Upper lobe of right lung (tissue), 1 donor: ENCODE measurements at regions not wholly inside any gene's neighbourhood (a gene's known extent, or its start where the extent isn't known, plus 50 kb on each side); places are given as distances from the start of the nearest gene placed in this dataset.
A peak's percentile ranks its signal among the peaks of the same experiment; 100 is the strongest.

ENCODE experiments used
- ATAC-seq: fragments of 200-7000 bp; cut with Tn5 transposase; one replicate; pipeline ENCODE4 v1.9.1; 2020; ENCODE audit warnings: mild to moderate bottlenecking, moderate library complexity
- DNase-seq: peaks from one replicate; pipeline ENCODE4 v3.0.0-alpha.2; 2020
- H3K27ac ChIP-seq: fragments of 200-600 bp; one replicate; pipeline ENCODE4 v1.8.0; 2022
- H3K27me3 ChIP-seq: fragments of 200-600 bp; one replicate; pipeline ENCODE4 v1.8.0; 2022; ENCODE audit warnings: mild to moderate bottlenecking
- H3K36me3 ChIP-seq: fragments of 200-600 bp; one replicate; pipeline ENCODE4 v1.8.0; 2022
- H3K4me1 ChIP-seq: fragments of 200-600 bp; one replicate; pipeline ENCODE4 v1.8.0; 2022
- H3K4me3 ChIP-seq: fragments of 200-600 bp; one replicate; pipeline ENCODE4 v1.8.0; 2022; ENCODE audit warnings: mild to moderate bottlenecking
- H3K9me3 ChIP-seq: fragments of 200-600 bp; one replicate; pipeline ENCODE4 v1.8.0; 2022
- CTCF ChIP-seq: fragments of 200-600 bp; IDR thresholded peaks from one replicate; pipeline ENCODE4 v1.8.0; 2022; ENCODE audit warnings: antibody characterized with exemption
- intact Hi-C: fragments of 100-400 bp; cut with DNase I; formaldehyde crosslinking; loops from one replicate; pipeline ENCODE4 v1.11.0; 2022
- donor health status: DM: no; HTN: yes; CAD: no; lungs with severe emphysema.

DNA sequence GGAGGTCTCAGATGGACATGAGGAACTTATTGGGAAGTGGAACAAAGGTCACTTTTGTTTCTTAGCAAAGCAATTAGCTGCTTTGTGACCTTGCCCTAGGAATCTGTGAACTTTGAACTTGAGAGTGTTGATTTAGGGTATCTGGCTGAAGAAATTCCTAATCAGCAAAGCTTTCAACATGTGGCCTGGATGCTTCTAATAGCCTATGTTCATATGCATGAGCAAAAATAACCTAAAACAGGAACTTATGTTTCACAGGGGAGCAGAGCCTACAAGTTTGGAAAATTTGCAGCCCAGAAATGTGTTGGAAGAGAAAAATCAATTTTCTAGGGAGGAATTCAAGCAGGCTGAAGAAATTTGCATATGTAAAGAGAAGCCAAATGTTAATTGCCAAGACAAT, 405.8 kb upstream of the SALL3 start:
- intact Hi-C loops, result no loop called here
- Histone ChIP-seq H3K4me3 (no peak overlapping the region), H3K36me3 (no peaks in the 10 kb centered on the region), H3K27ac (no peak overlapping the region), H3K27me3 (no peaks in the 10 kb centered on the region), H3K4me1 (no peaks in the 10 kb centered on the region), H3K9me3 (peaks cover 9% of the 10 kb centered on the region)
- no peak for TF ChIP-seq CTCF
- ATAC-seq (no peak), DNase-seq (no peak)

DNA sequence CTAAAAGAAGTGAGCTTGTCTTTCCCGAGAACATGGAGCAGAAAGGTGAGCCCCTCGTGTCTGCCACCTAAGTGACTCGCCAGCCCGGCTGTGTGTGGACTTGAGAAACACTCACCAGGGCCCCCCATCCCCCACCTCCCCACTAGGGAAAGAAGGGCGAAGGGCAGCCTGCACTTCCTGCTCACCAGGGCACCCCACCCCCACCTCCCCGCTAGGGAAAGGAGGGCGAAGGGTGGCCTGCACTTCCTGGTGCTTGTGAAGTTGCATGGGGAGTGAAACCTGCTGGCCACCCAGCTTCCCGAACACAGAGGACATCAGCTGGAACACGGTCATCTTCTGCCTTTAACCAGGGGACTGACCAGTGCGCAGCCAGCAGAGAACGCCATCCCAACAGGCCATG, 402.7 kb upstream of the SALL3 start:
- H3K36me3 ChIP-seq, result no peaks in the 10 kb centered on the region
- no peaks in the 10 kb centered on the region for H3K4me1 ChIP-seq
- H3K27me3 ChIP-seq, result no peaks in the 10 kb centered on the region
- no peak for TF ChIP-seq CTCF
- peaks cover 9% of the 10 kb centered on the region for H3K9me3 ChIP-seq
- intact Hi-C loops, result no loop called here
- no peak overlapping the region for H3K27ac ChIP-seq
- ATAC-seq (no peak), DNase-seq (peak; percentile 57)
- H3K4me3 ChIP-seq, result no peak overlapping the region

- peaks cover 2% of the 10 kb centered on the region for H3K9me3 ChIP-seq
- TF ChIP-seq CTCF, result no peak
- no peaks in the 10 kb centered on the region for H3K4me1 ChIP-seq
- ATAC-seq (no peak), DNase-seq (no peak)
- H3K27ac ChIP-seq, result no peak overlapping the region
- H3K4me3 ChIP-seq, result no peak overlapping the region
- intact Hi-C loops, result no loop called here
- no peaks in the 10 kb centered on the region for H3K36me3 ChIP-seq
- no peaks in the 10 kb centered on the region for H3K27me3 ChIP-seq
These were observed 400.2 kb upstream of the SALL3 start for GRCh38 chr18:78579449-78579848.

DNA sequence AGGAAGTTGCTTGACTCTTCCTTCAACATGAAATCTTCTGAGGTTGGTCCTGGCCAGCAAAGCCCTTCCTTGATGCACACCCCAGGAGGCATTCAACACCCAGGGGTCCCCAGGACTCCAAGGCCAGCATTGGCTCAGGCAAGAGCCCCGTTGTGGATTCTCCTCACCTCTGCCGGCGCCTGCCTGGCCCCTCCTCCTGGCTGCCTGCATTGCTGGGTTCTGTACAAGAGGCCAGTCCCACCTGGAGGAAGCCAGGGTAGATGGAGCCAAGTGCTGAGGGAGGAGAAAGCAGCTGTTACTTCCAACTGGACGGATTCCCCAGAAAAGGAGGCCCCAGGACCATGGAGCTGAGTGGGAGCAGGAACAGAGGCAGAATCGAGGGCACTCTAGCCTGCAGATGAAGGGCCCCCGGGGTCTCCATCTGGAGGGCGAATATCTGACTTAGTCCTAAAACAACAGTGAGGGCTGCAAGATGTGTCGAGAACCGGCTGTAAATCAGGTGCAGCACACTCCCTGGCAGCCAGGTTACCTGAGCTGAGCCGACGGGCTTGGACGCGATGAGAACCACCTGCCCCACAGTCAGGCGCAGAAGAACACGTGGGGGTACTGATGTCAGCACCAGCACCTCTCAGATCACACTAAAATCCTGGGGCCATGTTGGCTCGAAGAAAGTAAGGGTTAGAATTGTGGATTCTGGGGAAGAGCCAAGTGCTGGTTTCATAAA, 399.6 kb upstream of the SALL3 start:
- Histone ChIP-seq H3K9me3 (no peaks in the 10 kb centered on the region), H3K27ac (no peak overlapping the region), H3K4me3 (no peak overlapping the region), H3K4me1 (no peaks in the 10 kb centered on the region), H3K27me3 (no peaks in the 10 kb centered on the region), H3K36me3 (no peaks in the 10 kb centered on the region)
- no peak for TF ChIP-seq CTCF
- DNase-seq, result no peak
- intact Hi-C loops, result no loop called here
- ATAC-seq, result no peak

GRCh38 chr18:78580835-78581339, 398.7 kb upstream of the SALL3 start:
- no peaks in the 10 kb centered on the region for H3K36me3 ChIP-seq
- ATAC-seq, result no peak
- intact Hi-C loops, result no loop called here
- H3K9me3 ChIP-seq, result no peaks in the 10 kb centered on the region
- peak; percentile 12 for TF ChIP-seq CTCF
- H3K4me1 ChIP-seq, result no peaks in the 10 kb centered on the region
- no peaks in the 10 kb centered on the region for H3K27me3 ChIP-seq
- no peak for DNase-seq
- no peak overlapping the region for H3K4me3 ChIP-seq
- no peak overlapping the region for H3K27ac ChIP-seq
